ENCODE measurements at regions not wholly inside any gene's neighbourhood (a gene's known extent, or its start where the extent isn't known, plus 50 kb on each side); places are given as distances from the start of the nearest gene placed in this dataset.

- H3K27me3 Mint-ChIP-seq: peaks cover 4 to 13% (median 7%) of the 10 kb centered on the region in 5 donors
- no peaks in the 10 kb centered on the region for H3K36me3 ChIP-seq (ENCODE audit: control insufficient read depth in 2 of 3, insufficient read depth in 3 of 3, low read length in 3 of 3)
- H3K27ac ChIP-seq (ENCODE audit: low read depth, low read length): no peak overlapping the region
- POLR2A ChIA-PET: no interaction called here
- no peaks in the 10 kb centered on the region for H3K27me3 ChIP-seq (ENCODE audit: control insufficient read depth in 2 of 2, insufficient read depth in 2 of 2, low read length in 2 of 2)
- H3K4me3 Mint-ChIP-seq: no peak overlapping the region
- H3K4me3 ChIP-seq (ENCODE audit: low read length): no peak overlapping the region
- H3K9me3 ChIP-seq (ENCODE audit: control insufficient read depth in 2 of 3, low read length in 3 of 3): no peaks in the 10 kb centered on the region
- H3K27ac Mint-ChIP-seq: no peak overlapping the region
- DNase-seq (no peak), ATAC-seq (no peak)
- H3K36me3 Mint-ChIP-seq: peaks cover 0 to 4% (median 0%) of the 10 kb centered on the region in 5 donors
- peaks cover 0 to 20% (median 4%) of the 10 kb centered on the region in 11 donors for H3K9me3 Mint-ChIP-seq
- no peaks in the 10 kb centered on the region for H3K4me1 ChIP-seq (ENCODE audit: control insufficient read depth in 2 of 2, insufficient read depth in 2 of 2, low read length in 2 of 2)
- CTCF ChIA-PET: no interaction called here
- H3K4me1 Mint-ChIP-seq: peaks cover 0 to 1% (median 0%) of the 10 kb centered on the region in 7 donors
- intact Hi-C loops (cut with micrococcal nuclease): no loop called here
These were observed 108.8 kb upstream of the RPL38 start for GRCh38 chr17:74094651-74095050.

DNA sequence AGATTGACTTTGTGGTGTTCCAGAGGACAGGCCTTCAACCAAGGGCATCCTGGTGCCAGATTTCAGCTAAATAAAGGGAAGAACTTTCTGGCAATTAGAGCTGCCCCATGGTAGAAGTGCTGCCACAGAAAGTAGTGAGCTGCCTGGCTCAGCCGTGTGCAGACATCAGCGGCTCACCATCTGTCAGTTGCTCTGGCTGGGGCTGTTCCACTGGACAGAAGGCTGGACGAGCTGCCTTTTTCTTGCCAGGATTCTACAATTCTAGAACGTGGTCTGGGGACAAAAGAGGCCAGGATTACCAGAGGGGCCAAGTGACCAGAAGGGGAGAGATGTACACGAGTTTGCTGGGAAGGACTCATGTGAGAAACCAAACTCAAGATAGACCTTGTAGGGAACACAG lies 107.0 kb upstream of the RPL38 start:
- Histone ChIP-seq H3K27me3 (ENCODE audit: control insufficient read depth in 2 of 2, insufficient read depth in 2 of 2, low read length in 2 of 2) (no peaks in the 10 kb centered on the region), H3K27ac (ENCODE audit: low read depth, low read length) (no peak overlapping the region), H3K4me3 (ENCODE audit: low read length) (no peak overlapping the region), H3K4me1 (ENCODE audit: control insufficient read depth in 2 of 2, insufficient read depth in 2 of 2, low read length in 2 of 2) (no peaks in the 10 kb centered on the region), H3K9me3 (ENCODE audit: control insufficient read depth in 2 of 3, low read length in 3 of 3) (no peaks in the 10 kb centered on the region), H3K36me3 (ENCODE audit: control insufficient read depth in 2 of 3, insufficient read depth in 3 of 3, low read length in 3 of 3) (no peaks in the 10 kb centered on the region)
- peaks cover 6 to 13% (median 8%) of the 10 kb centered on the region in 5 donors for H3K27me3 Mint-ChIP-seq
- intact Hi-C loops (cut with micrococcal nuclease): no loop called here
- no peak overlapping the region for H3K4me3 Mint-ChIP-seq
- DNase-seq (no peak), ATAC-seq (no peak)
- no peak overlapping the region for H3K27ac Mint-ChIP-seq
- H3K9me3 Mint-ChIP-seq: peaks cover 0 to 13% (median 2%) of the 10 kb centered on the region in 11 donors
- H3K36me3 Mint-ChIP-seq: peaks cover 0 to 4% (median 0%) of the 10 kb centered on the region in 5 donors
- POLR2A ChIA-PET: no interaction called here
- H3K4me1 Mint-ChIP-seq: peaks cover 0 to 1% (median 0%) of the 10 kb centered on the region in 7 donors
- CTCF ChIA-PET: no interaction called here

GRCh38 chr17:74097450-74098135 lies 105.9 kb upstream of the RPL38 start:
- intact Hi-C loops (cut with micrococcal nuclease): no loop called here
- Histone ChIP-seq H3K27ac (ENCODE audit: low read depth, low read length) (no peak overlapping the region), H3K4me3 (ENCODE audit: low read length) (no peak overlapping the region), H3K27me3 (ENCODE audit: control insufficient read depth in 2 of 2, insufficient read depth in 2 of 2, low read length in 2 of 2) (no peaks in the 10 kb centered on the region), H3K36me3 (ENCODE audit: control insufficient read depth in 2 of 3, insufficient read depth in 3 of 3, low read length in 3 of 3) (no peaks in the 10 kb centered on the region), H3K9me3 (ENCODE audit: control insufficient read depth in 2 of 3, low read length in 3 of 3) (no peaks in the 10 kb centered on the region), H3K4me1 (ENCODE audit: control insufficient read depth in 2 of 2, insufficient read depth in 2 of 2, low read length in 2 of 2) (no peaks in the 10 kb centered on the region)
- peaks cover 10 to 19% (median 14%) of the 10 kb centered on the region in 5 donors for H3K27me3 Mint-ChIP-seq
- CTCF ChIA-PET: no interaction called here
- peaks cover 0 to 1% (median 0%) of the 10 kb centered on the region in 7 donors for H3K4me1 Mint-ChIP-seq
- H3K36me3 Mint-ChIP-seq: no peaks in the 10 kb centered on the region
- DNase-seq (no peak), ATAC-seq (no peak)
- no peak overlapping the region for H3K27ac Mint-ChIP-seq
- H3K9me3 Mint-ChIP-seq: peaks cover 0 to 7% (median 0%) of the 10 kb centered on the region in 11 donors
- POLR2A ChIA-PET: no interaction called here
- no peak overlapping the region for H3K4me3 Mint-ChIP-seq

DNA sequence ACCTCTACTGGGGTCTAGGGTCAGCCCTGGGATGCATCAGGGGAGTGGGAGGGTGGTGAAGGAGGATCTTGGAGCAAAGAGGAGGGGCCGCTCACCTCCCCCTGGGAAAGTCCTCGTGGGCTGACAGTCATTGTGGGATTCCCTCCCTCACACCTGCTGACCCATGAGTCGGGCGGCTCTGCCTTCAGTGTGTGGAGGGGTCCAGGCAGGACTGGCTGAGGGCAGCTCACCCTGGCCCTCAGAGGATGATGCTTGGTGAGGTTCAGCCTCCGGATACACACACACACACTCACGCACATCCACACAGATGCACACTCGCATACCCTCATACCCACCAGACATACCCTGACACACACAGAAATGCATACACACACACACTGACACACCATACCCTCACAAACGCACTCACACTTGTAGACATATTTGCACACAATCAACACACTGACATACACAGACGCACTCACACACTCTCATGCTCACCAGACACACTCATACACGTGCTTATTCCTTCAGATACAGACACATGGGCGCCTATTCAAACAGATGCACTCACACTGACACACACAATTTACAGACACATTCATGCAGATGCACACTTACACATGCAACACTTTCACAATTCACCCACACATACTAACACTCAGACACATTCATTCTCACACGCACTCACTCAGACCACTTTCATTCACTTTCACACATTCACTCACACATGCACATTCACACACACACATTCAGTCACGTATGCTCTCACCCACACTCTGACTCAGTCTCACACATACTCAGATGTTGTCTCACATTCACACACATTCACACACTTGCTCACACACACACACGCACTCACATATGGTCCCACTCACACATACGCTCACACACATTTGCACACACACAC lies 105.1 kb upstream of the RPL38 start:
- H3K27ac Mint-ChIP-seq: no peak overlapping the region
- no peak overlapping the region for H3K4me3 Mint-ChIP-seq
- Histone ChIP-seq H3K4me1 (ENCODE audit: control insufficient read depth in 2 of 2, insufficient read depth in 2 of 2, low read length in 2 of 2) (no peaks in the 10 kb centered on the region), H3K4me3 (ENCODE audit: low read length) (no peak overlapping the region), H3K27ac (ENCODE audit: low read depth, low read length) (no peak overlapping the region), H3K36me3 (ENCODE audit: control insufficient read depth in 2 of 3, insufficient read depth in 3 of 3, low read length in 3 of 3) (no peaks in the 10 kb centered on the region), H3K27me3 (ENCODE audit: control insufficient read depth in 2 of 2, insufficient read depth in 2 of 2, low read length in 2 of 2) (no peaks in the 10 kb centered on the region), H3K9me3 (ENCODE audit: control insufficient read depth in 2 of 3, low read length in 3 of 3) (no peaks in the 10 kb centered on the region)
- H3K4me1 Mint-ChIP-seq: peaks cover 0 to 1% (median 0%) of the 10 kb centered on the region in 7 donors
- DNase-seq (no peak), ATAC-seq (no peak)
- peaks cover 10 to 25% (median 18%) of the 10 kb centered on the region in 5 donors for H3K27me3 Mint-ChIP-seq
- intact Hi-C loops (cut with micrococcal nuclease): no loop called here
- peaks cover 0 to 6% (median 0%) of the 10 kb centered on the region in 11 donors for H3K9me3 Mint-ChIP-seq
- POLR2A ChIA-PET: no interaction called here
- CTCF ChIA-PET: no interaction called here
- no peaks in the 10 kb centered on the region for H3K36me3 Mint-ChIP-seq

DNA sequence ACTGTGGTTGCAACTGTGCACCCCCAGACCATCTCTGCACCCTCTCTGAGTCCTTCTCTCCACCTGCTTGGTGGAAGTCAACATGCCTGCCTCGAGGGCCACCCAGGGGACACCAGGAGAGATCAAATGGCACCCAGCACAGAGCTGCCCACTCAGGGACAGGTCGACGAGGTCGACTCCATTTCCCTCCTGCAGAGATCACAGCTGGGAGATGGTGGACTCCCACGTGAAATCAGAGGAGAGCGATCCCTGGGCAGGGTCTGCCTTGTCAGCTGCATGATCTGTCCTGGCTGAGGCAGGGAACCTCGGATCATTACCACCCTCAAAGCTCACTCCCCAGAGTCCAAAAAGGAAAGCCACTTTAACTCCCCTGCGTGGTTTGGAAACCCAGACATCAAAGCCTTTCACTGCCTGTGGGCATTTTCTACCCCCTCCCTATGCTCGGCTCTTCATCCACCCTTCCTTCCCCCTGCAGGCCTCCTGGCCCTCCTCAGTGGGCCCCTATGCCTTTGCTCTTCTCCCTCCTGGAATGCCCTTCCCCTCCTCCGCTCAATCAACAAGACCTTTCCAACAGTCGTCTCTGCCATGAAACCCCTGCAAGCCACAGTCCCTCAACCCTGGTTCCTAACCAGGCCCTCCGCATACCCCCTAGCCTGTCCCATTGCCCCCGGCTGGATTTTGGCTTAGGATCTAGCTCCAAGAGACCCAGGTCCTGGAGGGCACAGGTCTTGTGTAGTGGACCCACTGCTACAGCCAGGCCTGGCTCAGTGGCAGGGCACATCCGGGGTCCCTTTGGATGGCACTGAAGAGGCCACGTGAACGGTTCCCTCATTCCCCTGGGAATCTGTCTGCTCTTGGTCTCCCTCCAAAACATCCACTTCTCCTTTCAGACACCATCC lies 103.8 kb upstream of the RPL38 start:
- Mint-ChIP-seq H3K4me1 (peaks cover 0 to 4% (median 0%) of the 10 kb centered on the region in 7 donors), H3K27ac (no peak overlapping the region), H3K27me3 (peaks cover 4 to 20% (median 18%) of the 10 kb centered on the region in 5 donors), H3K9me3 (no peaks in the 10 kb centered on the region), H3K4me3 (no peak overlapping the region), H3K36me3 (no peaks in the 10 kb centered on the region)
- ATAC-seq (no peak), DNase-seq (no peak)
- Histone ChIP-seq H3K36me3 (ENCODE audit: control insufficient read depth in 2 of 3, insufficient read depth in 3 of 3, low read length in 3 of 3) (no peaks in the 10 kb centered on the region), H3K4me3 (ENCODE audit: low read length) (no peak overlapping the region), H3K27ac (ENCODE audit: low read depth, low read length) (no peak overlapping the region), H3K27me3 (ENCODE audit: control insufficient read depth in 2 of 2, insufficient read depth in 2 of 2, low read length in 2 of 2) (no peaks in the 10 kb centered on the region), H3K9me3 (ENCODE audit: control insufficient read depth in 2 of 3, low read length in 3 of 3) (no peaks in the 10 kb centered on the region), H3K4me1 (ENCODE audit: control insufficient read depth in 2 of 2, insufficient read depth in 2 of 2, low read length in 2 of 2) (no peaks in the 10 kb centered on the region)
- ChIA-PET CTCF (no interaction called here), POLR2A (no interaction called here)
- intact Hi-C loops (cut with micrococcal nuclease): no loop called here

GRCh38 chr17:74104921-74105320 lies 98.6 kb upstream of the RPL38 start:
- CTCF ChIA-PET: no interaction called here
- Histone ChIP-seq H3K4me3 (ENCODE audit: low read length) (no peak overlapping the region), H3K27me3 (ENCODE audit: control insufficient read depth in 2 of 2, insufficient read depth in 2 of 2, low read length in 2 of 2) (no peaks in the 10 kb centered on the region), H3K27ac (ENCODE audit: low read depth, low read length) (no peak overlapping the region), H3K36me3 (ENCODE audit: control insufficient read depth in 2 of 3, insufficient read depth in 3 of 3, low read length in 3 of 3) (no peaks in the 10 kb centered on the region), H3K9me3 (ENCODE audit: control insufficient read depth in 2 of 3, low read length in 3 of 3) (no peaks in the 10 kb centered on the region), H3K4me1 (ENCODE audit: control insufficient read depth in 2 of 2, insufficient read depth in 2 of 2, low read length in 2 of 2) (no peaks in the 10 kb centered on the region)
- H3K9me3 Mint-ChIP-seq: peaks cover 0 to 7% (median 0%) of the 10 kb centered on the region in 11 donors
- POLR2A ChIA-PET: no interaction called here
- H3K4me3 Mint-ChIP-seq: no peak overlapping the region
- ATAC-seq: no peak
- H3K27me3 Mint-ChIP-seq: peaks cover 4 to 37% (median 27%) of the 10 kb centered on the region in 5 donors
- DNase-seq: no peak
- intact Hi-C loops (cut with micrococcal nuclease): no loop called here
- H3K4me1 Mint-ChIP-seq: peaks cover 0 to 8% (median 0%) of the 10 kb centered on the region in 7 donors
- H3K36me3 Mint-ChIP-seq: no peaks in the 10 kb centered on the region
- H3K27ac Mint-ChIP-seq: no peak overlapping the region
